HepG2 (cell line): ENCODE measurements at regions not wholly inside any gene's neighbourhood (a gene's known extent, or its start where the extent isn't known, plus 50 kb on each side); places are given as distances from the start of the nearest gene placed in this dataset.

ENCODE experiments used
- ATAC-seq: fragments of 200-7000 bp; cut with Tn5 transposase; 3 replicates; pipeline ENCODE4 v1.9.1; 2020; ENCODE audit warnings: mild to moderate bottlenecking, moderate library complexity
- BruUV-seq: library from RNA; stranded (reverse); fragments of 400-500 nt; replicated peaks from 2 replicates; lab custom pipeline; 2021; lab: Mats Ljungman, UMichigan
- CTCF ChIA-PET: fragments of 300-600 bp; formaldehyde crosslinking; extraction: SDS; loops from one replicate; lab custom pipeline; 2021; ENCODE audit warnings: low total read pairs, inconsistent platforms, low intra/inter-chr PET ratio; lab: Yijun Ruan, JAX
- POLR2A ChIA-PET: fragments of 350-600 bp; sonication (Branson Sonifier 250); formaldehyde crosslinking; loops from one replicate; lab custom pipeline; 2020; ENCODE audit warnings: antibody characterized with exemption, inconsistent platforms; lab: Yijun Ruan, JAX
- DNase-seq: peaks from one replicate; pipeline ENCODE4 v3.0.0-alpha.2; 2015; ENCODE audit warnings: low spot score
- FAIRE-seq: peaks from 3 replicates; lab custom pipeline; 2011; peaks lifted over from hg19 to GRCh38; lab: Jason Lieb, UNC
- H2AFZ ChIP-seq: one replicate; pipeline ENCODE4 v1.6.1; 2011; ENCODE audit warnings: low read length, inconsistent platforms
- H3K27ac ChIP-seq: fragments of 300-600 bp; 3 replicates; pipeline ENCODE4 v1.8.0; 2011; ENCODE audit warnings: mixed run types, mild to moderate bottlenecking, mixed read lengths, low read length, inconsistent platforms; ENCODE audit not compliant: insufficient read depth; ENCODE audit errors: extremely low read length
- H3K27me3 ChIP-seq, 2 experiments: fragments of 200-600 bp in 1 of 2; 2 replicates in 1 of 2; 3 replicates in 1 of 2; pipeline versions ENCODE4 v1.6.0 to v1.8.0; 2011; ENCODE audit warnings: low read length in 2 of 2, mild to moderate bottlenecking in 2 of 2, moderate library complexity in 2 of 2, inconsistent platforms in 1 of 2; ENCODE audit not compliant: insufficient read depth in 2 of 2, control insufficient read depth in 1 of 2
- H3K36me3 ChIP-seq, 2 experiments: fragments of 200-600 bp in 1 of 2; replicated peaks in 1 of 2; 2 replicates in 1 of 2; 3 replicates in 1 of 2; pipeline versions ENCODE4 v1.5.1 to v1.8.0; 2011; ENCODE audit warnings: low read length in 2 of 2, inconsistent platforms in 1 of 2; ENCODE audit not compliant: insufficient read depth in 2 of 2, control insufficient read depth in 1 of 2
- H3K4me1 ChIP-seq: 2 replicates; pipeline ENCODE4 v1.5.1; 2012; ENCODE audit warnings: low read length, inconsistent platforms; ENCODE audit not compliant: insufficient read depth
- H3K4me2 ChIP-seq: 2 replicates; pipeline ENCODE4 v1.6.0; 2011; ENCODE audit warnings: low read depth, low read length, inconsistent platforms
- H3K4me3 ChIP-seq, 3 experiments: fragments of 200-600 bp in 1 of 3; sonication (generic), shearing (Covaris generic) in 1 of 3; replicated peaks in 1 of 3; 2 replicates each; pipeline ENCODE4 v1.5.1; 2011 to 2016; ENCODE audit warnings: low read length in 3 of 3, inconsistent platforms in 2 of 3, low read depth in 2 of 3, mild to moderate bottlenecking in 2 of 3, control low read depth in 1 of 3, mixed read lengths in 1 of 3; ENCODE audit not compliant: insufficient read depth in 1 of 3
- H3K79me2 ChIP-seq: one replicate; pipeline ENCODE4 v1.6.1; 2011; ENCODE audit warnings: low read length, inconsistent platforms; ENCODE audit not compliant: insufficient read depth
- H3K9ac ChIP-seq: 2 replicates; pipeline ENCODE4 v1.6.0; 2011; ENCODE audit warnings: mild to moderate bottlenecking, low read depth, low read length, inconsistent platforms; ENCODE audit not compliant: insufficient read depth
- H3K9me3 ChIP-seq: 2 replicates; pipeline ENCODE4 v1.5.1; 2012; ENCODE audit warnings: mild to moderate bottlenecking, low read length
- H4K20me1 ChIP-seq: 2 replicates; pipeline ENCODE4 v1.6.0; 2011; ENCODE audit warnings: inconsistent platforms, mild to moderate bottlenecking, low read length, moderate library complexity; ENCODE audit not compliant: insufficient read depth
- BORCS8-MEF2B ChIP-seq: sonication (generic); formaldehyde crosslinking; IDR thresholded peaks from 2 replicates; pipeline ENCODE4 v1.8.0; 2022; ENCODE audit warnings: mild to moderate bottlenecking, missing genetic modification reagents
- MEIS2 ChIP-seq: sonication (generic); formaldehyde crosslinking; IDR thresholded peaks from 2 replicates; pipeline ENCODE4 v1.9.0; 2021; ENCODE audit warnings: mild to moderate bottlenecking, missing genetic modification reagents
- MXI1 ChIP-seq: IDR thresholded peaks from 3 replicates; pipeline ENCODE4 v1.6.1; 2012; ENCODE audit warnings: low read depth, low read length, inconsistent platforms, borderline replicate concordance
- NFIB ChIP-seq: sonication (generic); formaldehyde crosslinking; IDR thresholded peaks from 2 replicates; pipeline ENCODE4 v1.9.0; 2021; ENCODE audit warnings: missing genetic modification reagents, mild to moderate bottlenecking, borderline replicate concordance
- REL ChIP-seq: sonication (generic); formaldehyde crosslinking; conservative IDR thresholded peaks from 2 replicates; pipeline ENCODE4 v1.8.0; 2022; ENCODE audit warnings: mild to moderate bottlenecking, missing genetic modification reagents, moderate library complexity
- RNF2 ChIP-seq: fragments of 450-650 bp; conservative IDR thresholded peaks from 2 replicates; pipeline ENCODE4 v1.6.1; 2016; ENCODE audit warnings: low read depth
- SUZ12 ChIP-seq: fragments of 150-350 bp; IDR thresholded peaks from 2 replicates; pipeline ENCODE4 v1.6.1; 2014; ENCODE audit warnings: low read depth, low read length
- TCF12 ChIP-seq, 2 experiments: fragments of 450-650 bp in 1 of 2; sonication (generic) in 1 of 2; formaldehyde crosslinking in 1 of 2; IDR thresholded peaks; 2 replicates each; pipeline versions ENCODE4 v1.6.1 to v1.8.0; 2017 to 2022; ENCODE audit warnings: antibody characterized with exemption in 1 of 2, mild to moderate bottlenecking in 1 of 2, missing genetic modification reagents in 1 of 2, moderate library complexity in 1 of 2
- THAP11 ChIP-seq: IDR thresholded peaks from 2 replicates; pipeline ENCODE4 v1.6.1; 2016; ENCODE audit warnings: missing biosample characterization, missing genetic modification reagents
- ZFAT ChIP-seq: sonication (generic); formaldehyde crosslinking; conservative IDR thresholded peaks from 2 replicates; pipeline ENCODE4 v1.8.1; 2023; ENCODE audit warnings: missing genetic modification reagents, inconsistent platforms
- ZFP62 ChIP-seq: sonication (generic); formaldehyde crosslinking; IDR thresholded peaks from 2 replicates; pipeline ENCODE4 v1.4.0; 2020; ENCODE audit warnings: missing genetic modification reagents
- ZNF205 ChIP-seq: IDR thresholded peaks from 2 replicates; pipeline ENCODE4 v1.6.1; 2018; ENCODE audit warnings: missing biosample characterization, missing genetic modification reagents
- ZNF451 ChIP-seq: sonication (generic); formaldehyde crosslinking; IDR thresholded peaks from 2 replicates; pipeline ENCODE4 v1.5.0; 2020; ENCODE audit warnings: mild to moderate bottlenecking, missing genetic modification reagents
- ZNF547 ChIP-seq: sonication (generic); formaldehyde crosslinking; IDR thresholded peaks from 2 replicates; pipeline ENCODE4 v1.5.1; 2020; ENCODE audit warnings: mild to moderate bottlenecking, missing genetic modification reagents
- ZNF577 ChIP-seq: sonication (generic); formaldehyde crosslinking; IDR thresholded peaks from 2 replicates; pipeline ENCODE4 v1.4.0; 2020; ENCODE audit warnings: mild to moderate bottlenecking, low read depth, missing genetic modification reagents, borderline replicate concordance
- ZNF615 ChIP-seq: sonication (generic); formaldehyde crosslinking; IDR thresholded peaks from 2 replicates; pipeline ENCODE4 v1.5.0; 2020; ENCODE audit warnings: mild to moderate bottlenecking, missing genetic modification reagents, borderline replicate concordance
- ZNF75D ChIP-seq: sonication (generic); formaldehyde crosslinking; IDR thresholded peaks from 2 replicates; pipeline ENCODE4 v1.8.1; 2023; ENCODE audit warnings: missing genetic modification reagents, mild to moderate bottlenecking, borderline replicate concordance
- ZNF879 ChIP-seq: sonication (generic); formaldehyde crosslinking; IDR thresholded peaks from 2 replicates; pipeline ENCODE4 v1.8.1; 2023; ENCODE audit warnings: missing genetic modification reagents
- ZSCAN25 ChIP-seq: sonication (generic); formaldehyde crosslinking; IDR thresholded peaks from 2 replicates; pipeline ENCODE4 v1.8.0; 2022; ENCODE audit warnings: mild to moderate bottlenecking, missing genetic modification reagents
- WGBS: methylation state at CpG from one replicate; pipeline ENCODE4 v1.1.6; 2017; ENCODE audit warnings: low lambda C conversion rate; 5-methylcytosine and 5-hydroxymethylcytosine counted together
- in situ Hi-C: cut with HindIII; loops from 2 replicates; pipeline ENCODE4 v1.10.0; 2017; ENCODE audit warnings: low pct_unique_long_range_greater_than_20kb; ENCODE audit not compliant: extremely low pct_ligation_motif_present
- intact Hi-C: fragments of 100-400 bp; cut with micrococcal nuclease; formaldehyde crosslinking; loops from one replicate; pipeline ENCODE4 v1.10.0; 2022; ENCODE audit not compliant: unreplicated experiment
- TF ChIP-seq, protein P1 (sequence below): sonication (generic); formaldehyde crosslinking; IDR thresholded peaks from 2 replicates; pipeline ENCODE4 v1.4.0; 2020; ENCODE audit warnings: mild to moderate bottlenecking, missing genetic modification reagents

GRCh38 chr7:84838857-84839256, 348.0 kb downstream of the SEMA3D start:
- Histone ChIP-seq H2AFZ (no peak overlapping the region), H3K27me3 (no peaks in the 10 kb centered on the region), H3K9me3 (no peaks in the 10 kb centered on the region), H3K4me2 (no peak overlapping the region), H4K20me1 (no peaks in the 10 kb centered on the region), H3K4me3 (no peak overlapping the region), H3K79me2 (no peaks in the 10 kb centered on the region), H3K27ac (no peak overlapping the region), H3K36me3 (no peaks in the 10 kb centered on the region), H3K9ac (no peak overlapping the region), H3K4me1 (no peaks in the 10 kb centered on the region)
- TF ChIP-seq ZNF615, result no peak
- TF ChIP-seq, protein P1, sequence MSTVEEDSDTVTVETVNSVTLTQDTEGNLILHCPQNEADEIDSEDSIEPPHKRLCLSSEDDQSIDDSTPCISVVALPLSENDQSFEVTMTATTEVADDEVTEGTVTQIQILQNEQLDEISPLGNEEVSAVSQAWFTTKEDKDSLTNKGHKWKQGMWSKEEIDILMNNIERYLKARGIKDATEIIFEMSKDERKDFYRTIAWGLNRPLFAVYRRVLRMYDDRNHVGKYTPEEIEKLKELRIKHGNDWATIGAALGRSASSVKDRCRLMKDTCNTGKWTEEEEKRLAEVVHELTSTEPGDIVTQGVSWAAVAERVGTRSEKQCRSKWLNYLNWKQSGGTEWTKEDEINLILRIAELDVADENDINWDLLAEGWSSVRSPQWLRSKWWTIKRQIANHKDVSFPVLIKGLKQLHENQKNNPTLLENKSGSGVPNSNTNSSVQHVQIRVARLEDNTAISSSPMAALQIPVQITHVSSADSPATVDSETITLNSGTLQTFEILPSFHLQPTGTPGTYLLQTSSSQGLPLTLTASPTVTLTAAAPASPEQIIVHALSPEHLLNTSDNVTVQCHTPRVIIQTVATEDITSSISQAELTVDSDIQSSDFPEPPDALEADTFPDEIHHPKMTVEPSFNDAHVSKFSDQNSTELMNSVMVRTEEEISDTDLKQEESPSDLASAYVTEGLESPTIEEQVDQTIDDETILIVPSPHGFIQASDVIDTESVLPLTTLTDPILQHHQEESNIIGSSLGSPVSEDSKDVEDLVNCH (CRISPR knock-in tag), result no peak
- TF ChIP-seq ZFAT (CRISPR knock-in tag), result no peak
- TF ChIP-seq MEIS2, result no peak
- TF ChIP-seq ZNF577, result no peak
- TF ChIP-seq ZNF547 (CRISPR knock-in tag), result no peak
- no peak for TF ChIP-seq SUZ12
- TF ChIP-seq ZNF879, result no peak
- TF ChIP-seq THAP11 (CRISPR knock-in tag), result no peak
- POLR2A ChIA-PET, result no interaction called here
- ATAC-seq (no peak), DNase-seq (no peak), FAIRE-seq (no peak)
- no TSS peak for BruUV-seq
- intact Hi-C loops, result no loop called here
- CTCF ChIA-PET, result no interaction called here
- WGBS, result 0% methylated on average over 5 of the region's 5 CpGs
- in situ Hi-C loops, result no loop called here

DNA sequence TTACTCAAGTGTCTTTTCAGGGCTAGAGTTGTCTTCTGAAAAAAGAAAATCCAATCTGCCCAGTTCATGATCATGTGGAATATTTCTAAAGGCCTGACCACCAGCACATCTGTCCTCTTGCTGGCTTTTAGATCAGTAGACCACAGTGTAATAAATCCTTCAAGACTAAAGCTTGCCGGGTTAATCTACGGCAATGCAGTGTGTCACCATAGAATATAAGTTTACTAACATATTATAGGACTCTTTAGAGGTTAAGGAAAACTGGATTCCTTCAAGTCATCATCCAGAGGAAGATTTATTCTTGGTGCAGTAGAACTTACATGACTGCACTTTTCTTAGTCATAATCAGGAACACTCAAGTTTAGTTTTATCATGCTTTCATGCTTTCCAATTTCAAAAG, 349.5 kb downstream of the SEMA3D start:
- Histone ChIP-seq H3K4me2 (no peak overlapping the region), H2AFZ (no peak overlapping the region), H3K9me3 (no peaks in the 10 kb centered on the region), H4K20me1 (no peaks in the 10 kb centered on the region), H3K9ac (no peak overlapping the region), H3K36me3 (no peaks in the 10 kb centered on the region), H3K27me3 (no peaks in the 10 kb centered on the region), H3K4me1 (no peaks in the 10 kb centered on the region), H3K79me2 (no peaks in the 10 kb centered on the region), H3K4me3 (no peak overlapping the region), H3K27ac (no peak overlapping the region)
- DNase-seq (no peak), FAIRE-seq (no peak), ATAC-seq (no peak)
- ChIA-PET POLR2A (no interaction called here), CTCF (no interaction called here)
- WGBS, result 0% methylated on average over 2 of the region's 2 CpGs
- intact Hi-C loops, result no loop called here
- no TSS peak for BruUV-seq
- in situ Hi-C loops, result no loop called here
- TF ChIP-seq REL (CRISPR knock-in tag), result no peak
- no peak for TF ChIP-seq ZNF75D (CRISPR knock-in tag)
- no peak for TF ChIP-seq ZFP62 (CRISPR knock-in tag)
- TF ChIP-seq NFIB (CRISPR knock-in tag), result no peak
- no peak for TF ChIP-seq TCF12 (IDR thresholded peaks at IDR 0.05)
- no peak for TF ChIP-seq TCF12 (CRISPR knock-in tag; IDR thresholded peaks at IDR 0.05)
- no peak for TF ChIP-seq MXI1
- no peak for TF ChIP-seq ZNF451 (CRISPR knock-in tag)
- TF ChIP-seq RNF2, result no peak
- no peak for TF ChIP-seq ZNF205 (CRISPR knock-in tag)
- TF ChIP-seq BORCS8-MEF2B (CRISPR knock-in tag), result no peak
- no peak for TF ChIP-seq ZSCAN25 (CRISPR knock-in tag)
